Upper lobe of left lung (tissue), 6 donors: ENCODE measurements at regions not wholly inside any gene's neighbourhood (a gene's known extent, or its start where the extent isn't known, plus 50 kb on each side); places are given as distances from the start of the nearest gene placed in this dataset.
"Not testable (repeated sequence)": the region's sequence is repeated elsewhere in the genome, so short reads cannot be mapped to it uniquely, and the experiment has no call there.

ENCODE experiments used
- ATAC-seq, 2 donors: fragments of 200-7000 bp; cut with Tn5 transposase; one replicate each; pipeline ENCODE4 v1.9.1; 2022; ENCODE audit warnings: mild to moderate bottlenecking in 2 of 2, moderate library complexity in 2 of 2; ENCODE audit not compliant: low FRiP score in 2 of 2
- DNase-seq, 2 donors: peaks; one replicate each; pipeline ENCODE4 v3.0.0-alpha.2; 2019 to 2020
- H3K27ac ChIP-seq, 4 donors: fragments of 200-600 bp; sonication (generic); one replicate each; pipeline ENCODE4 v1.5.1; 2016 to 2019
- H3K27me3 ChIP-seq, 4 donors: fragments of 200-600 bp; sonication (generic); one replicate each; pipeline ENCODE4 v1.5.1; 2017 to 2019
- H3K36me3 ChIP-seq, 4 donors: fragments of 200-600 bp; sonication (generic); one replicate each; pipeline ENCODE4 v1.5.1; 2016 to 2019
- H3K4me1 ChIP-seq, 4 donors: fragments of 200-600 bp; sonication (generic); one replicate each; pipeline ENCODE4 v1.5.1; 2018 to 2019
- H3K4me3 ChIP-seq, 4 donors: fragments of 200-600 bp; sonication (generic); one replicate each; pipeline ENCODE4 v1.5.1; 2017 to 2019; ENCODE audit warnings: mild to moderate bottlenecking in 2 of 4, moderate library complexity in 1 of 4
- H3K9me3 ChIP-seq, 4 donors: fragments of 200-600 bp; sonication (generic); one replicate each; pipeline ENCODE4 v1.5.1; 2018 to 2019
- EP300 ChIP-seq, 4 donors: sonication (generic); formaldehyde crosslinking; IDR thresholded peaks; one replicate each; pipeline ENCODE4 v1.5.1; 2017; ENCODE audit warnings: antibody characterized with exemption in 4 of 4, control low read depth in 2 of 4
- POLR2A ChIP-seq, 4 donors: fragments of 450-650 bp; IDR thresholded peaks; one replicate each; pipeline ENCODE4 v1.5.1; 2016 to 2017; ENCODE audit warnings: antibody characterized with exemption in 4 of 4, mild to moderate bottlenecking in 2 of 4
- POLR2AphosphoS5 ChIP-seq, 2 donors: sonication (generic); formaldehyde crosslinking; IDR thresholded peaks; one replicate each; pipeline ENCODE4 v1.5.1; 2017; ENCODE audit warnings: antibody characterized with exemption in 2 of 2
- WGBS, 2 donors: methylation state at CpG; one replicate each; pipeline ENCODE4 v1.1.5; 2017 to 2018; 5-methylcytosine and 5-hydroxymethylcytosine counted together
- TF ChIP-seq, protein P1 (sequence below), 6 experiments: fragments of 450-650 bp in 4 of 6; fragments of 200-600 bp in 2 of 6; sonication (generic) in 2 of 6; IDR thresholded peaks; one replicate each; pipeline ENCODE4 v1.5.1; 2016 to 2019; ENCODE audit warnings: antibody characterized with exemption in 6 of 6
- donor health status: DM: no; HTN: no; CAD: no; lungs with moderate emphysema.
- donor health status: DM: no; HTN: yes; CAD: no; lungs with severe emphysema.

DNA sequence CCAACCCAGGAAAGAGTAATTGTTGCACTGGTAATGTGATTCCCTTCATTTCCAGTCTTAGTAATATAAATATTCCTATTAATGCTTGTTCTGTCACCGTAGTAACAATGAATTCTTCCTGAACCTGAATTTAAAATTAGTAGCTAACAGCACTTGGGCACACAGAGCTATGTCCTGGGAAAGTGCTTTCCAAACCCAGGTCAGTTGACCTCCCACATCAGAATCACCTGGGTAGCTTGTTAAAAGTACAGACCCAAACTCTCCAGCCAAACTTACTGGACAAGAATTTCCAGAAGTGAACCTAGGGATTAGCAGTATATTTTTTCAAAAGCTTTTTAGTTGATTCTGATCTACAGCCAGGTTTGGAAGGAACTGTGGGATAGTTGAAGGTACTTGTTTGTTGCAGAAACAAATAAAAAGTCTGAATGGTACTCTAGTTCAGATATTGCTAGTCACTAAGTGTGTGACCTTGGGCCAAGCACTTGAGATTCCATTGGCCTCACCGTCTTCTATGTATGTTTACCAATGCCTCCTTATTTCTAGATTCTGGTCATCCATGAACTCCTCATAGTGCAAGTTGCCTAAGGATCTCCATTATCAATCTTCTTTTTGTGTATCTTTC is 192.9 kb upstream of the CNKSR2 start:
- peak in 1 of 2 donors; percentile 64 for ATAC-seq
- TF ChIP-seq, protein P1, sequence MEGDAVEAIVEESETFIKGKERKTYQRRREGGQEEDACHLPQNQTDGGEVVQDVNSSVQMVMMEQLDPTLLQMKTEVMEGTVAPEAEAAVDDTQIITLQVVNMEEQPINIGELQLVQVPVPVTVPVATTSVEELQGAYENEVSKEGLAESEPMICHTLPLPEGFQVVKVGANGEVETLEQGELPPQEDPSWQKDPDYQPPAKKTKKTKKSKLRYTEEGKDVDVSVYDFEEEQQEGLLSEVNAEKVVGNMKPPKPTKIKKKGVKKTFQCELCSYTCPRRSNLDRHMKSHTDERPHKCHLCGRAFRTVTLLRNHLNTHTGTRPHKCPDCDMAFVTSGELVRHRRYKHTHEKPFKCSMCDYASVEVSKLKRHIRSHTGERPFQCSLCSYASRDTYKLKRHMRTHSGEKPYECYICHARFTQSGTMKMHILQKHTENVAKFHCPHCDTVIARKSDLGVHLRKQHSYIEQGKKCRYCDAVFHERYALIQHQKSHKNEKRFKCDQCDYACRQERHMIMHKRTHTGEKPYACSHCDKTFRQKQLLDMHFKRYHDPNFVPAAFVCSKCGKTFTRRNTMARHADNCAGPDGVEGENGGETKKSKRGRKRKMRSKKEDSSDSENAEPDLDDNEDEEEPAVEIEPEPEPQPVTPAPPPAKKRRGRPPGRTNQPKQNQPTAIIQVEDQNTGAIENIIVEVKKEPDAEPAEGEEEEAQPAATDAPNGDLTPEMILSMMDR (IDR thresholded peaks at IDR 0.05): no peak
- no peak for TF ChIP-seq EP300 (IDR thresholded peaks at IDR 0.05)
- TF ChIP-seq POLR2AphosphoS5 (IDR thresholded peaks at IDR 0.05): no peak
- no peak for TF ChIP-seq POLR2A (IDR thresholded peaks at IDR 0.05)
- Histone ChIP-seq H3K9me3 (no peaks in the 10 kb centered on the region), H3K4me3 (no peak overlapping the region), H3K27ac (no peak overlapping the region), H3K27me3 (no peaks in the 10 kb centered on the region), H3K36me3 (no peaks in the 10 kb centered on the region), H3K4me1 (no peaks in the 10 kb centered on the region)
- no peak for DNase-seq
- 55 to 60% methylated on average over 2 of the region's 2 CpGs for WGBS, 2 donors

DNA sequence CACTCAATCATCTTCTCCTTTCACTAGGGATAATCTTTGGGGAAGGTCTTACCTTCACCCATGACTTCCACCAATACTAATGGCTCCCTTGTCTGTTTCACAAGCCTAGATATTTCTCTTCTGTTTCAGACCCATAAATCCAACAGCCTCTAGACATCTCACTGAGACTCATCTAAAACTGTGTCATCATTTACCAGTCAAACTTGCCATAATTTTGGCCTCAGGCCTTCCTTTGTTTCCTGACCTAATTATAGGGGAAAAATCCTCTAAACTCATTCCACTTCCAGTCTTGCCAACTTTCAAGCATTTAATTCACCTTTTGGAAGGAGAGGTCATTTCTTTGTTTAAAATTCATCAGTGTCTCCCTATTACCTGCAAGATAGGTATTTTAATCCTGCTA is 181.0 kb upstream of the CNKSR2 start:
- TF ChIP-seq POLR2A (IDR thresholded peaks at IDR 0.05) (no peak), EP300 (IDR thresholded peaks at IDR 0.05) (no peak), POLR2AphosphoS5 (IDR thresholded peaks at IDR 0.05) (no peak)
- TF ChIP-seq, protein P1 (IDR thresholded peaks at IDR 0.05): no peak

DNA sequence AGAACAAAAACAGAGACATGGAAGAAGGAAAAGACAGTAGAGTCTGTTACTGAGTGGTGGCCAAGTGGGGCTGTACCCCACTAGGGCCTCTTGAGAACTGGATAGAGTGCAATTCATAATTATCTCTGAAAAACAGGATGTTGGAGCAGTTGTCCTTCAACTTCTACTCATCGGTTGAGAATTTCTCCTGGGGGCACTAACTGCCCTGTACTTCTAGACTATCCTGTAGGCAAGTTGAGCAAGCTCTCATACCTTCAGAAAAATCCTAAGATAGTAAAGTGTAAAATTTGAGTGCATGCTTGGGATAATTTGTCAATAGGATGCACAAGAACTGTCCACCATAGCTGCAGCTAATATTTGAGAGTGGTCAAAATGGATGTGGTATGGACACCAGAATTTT is 179.7 kb upstream of the CNKSR2 start:
- H3K4me1 ChIP-seq: no peaks in the 10 kb centered on the region
- no peak overlapping the region for H3K27ac ChIP-seq
- no peaks in the 10 kb centered on the region for H3K36me3 ChIP-seq
- DNase-seq (no peak), ATAC-seq (no peak)
- TF ChIP-seq, protein P1 (IDR thresholded peaks at IDR 0.05): no peak
- TF ChIP-seq EP300 (IDR thresholded peaks at IDR 0.05): no peak
- TF ChIP-seq POLR2AphosphoS5 (IDR thresholded peaks at IDR 0.05): no peak
- TF ChIP-seq POLR2A (IDR thresholded peaks at IDR 0.05): no peak
- 86 to 92% methylated on average over 1 of the region's 1 CpG for WGBS, 2 donors
- H3K9me3 ChIP-seq: peaks cover 0 to 1% (median 0%) of the 10 kb centered on the region in 4 donors
- no peak overlapping the region for H3K4me3 ChIP-seq
- no peaks in the 10 kb centered on the region for H3K27me3 ChIP-seq

More for the DNA sequence above, 181.0 kb upstream of the CNKSR2 start:
- no peak overlapping the region for H3K4me3 ChIP-seq
- no peaks in the 10 kb centered on the region for H3K4me1 ChIP-seq
- DNase-seq (no peak), ATAC-seq (no peak)
- no peaks in the 10 kb centered on the region for H3K36me3 ChIP-seq
- no peaks in the 10 kb centered on the region for H3K27me3 ChIP-seq
- H3K9me3 ChIP-seq: peaks cover 0 to 9% (median 0%) of the 10 kb centered on the region in 4 donors
- no peak overlapping the region for H3K27ac ChIP-seq

DNA sequence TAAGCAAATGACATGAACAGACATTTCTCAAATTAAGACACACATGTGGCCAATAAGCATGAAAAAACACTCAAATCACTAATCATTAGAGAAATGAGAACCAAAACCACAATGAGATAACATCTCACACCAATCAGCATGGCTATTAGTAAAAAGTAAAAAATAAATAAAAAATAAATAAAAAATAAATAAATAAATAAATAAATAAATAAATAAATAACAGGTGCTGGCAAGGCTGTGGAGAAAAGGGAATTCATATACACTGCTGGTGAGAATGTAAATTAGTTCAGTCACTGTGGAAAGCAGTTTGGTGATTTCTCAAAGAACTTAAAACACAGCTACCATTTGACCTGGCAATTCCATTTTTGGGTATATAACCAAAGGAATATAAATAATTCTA is 167.1 kb upstream of the CNKSR2 start:
- Histone ChIP-seq H3K4me3 (no peak overlapping the region), H3K27ac (no peak overlapping the region), H3K27me3 (no peaks in the 10 kb centered on the region), H3K4me1 (no peaks in the 10 kb centered on the region), H3K36me3 (no peaks in the 10 kb centered on the region), H3K9me3 (no peaks in the 10 kb centered on the region)
- no peak for DNase-seq
- ATAC-seq: no peak
- TF ChIP-seq POLR2A (IDR thresholded peaks at IDR 0.05) (no peak), EP300 (IDR thresholded peaks at IDR 0.05) (no peak), POLR2AphosphoS5 (IDR thresholded peaks at IDR 0.05) (no peak)
- TF ChIP-seq, protein P1 (IDR thresholded peaks at IDR 0.05): no peak

DNA sequence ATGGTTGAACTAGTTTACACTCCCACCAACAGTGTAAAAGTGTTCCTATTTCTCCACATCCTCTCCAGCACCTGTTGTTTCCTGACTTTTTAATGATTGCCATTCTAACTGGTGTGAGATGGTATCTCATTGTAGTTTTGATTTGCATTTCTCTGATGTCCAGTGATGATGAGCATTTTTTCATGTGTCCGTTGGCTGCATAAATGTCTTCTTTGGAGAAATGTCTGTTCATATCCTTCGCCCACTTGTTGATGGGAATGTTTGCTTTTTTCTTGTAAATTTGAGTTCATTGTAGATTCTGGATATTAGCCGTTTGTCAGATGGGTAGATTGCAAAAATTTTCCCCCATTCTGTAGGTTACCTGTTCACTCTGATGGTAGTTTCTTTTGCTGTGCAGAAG is 155.0 kb upstream of the CNKSR2 start:
- not testable (repeated sequence) for H3K27ac ChIP-seq, ATAC-seq, H3K36me3 ChIP-seq, H3K27me3 ChIP-seq, H3K9me3 ChIP-seq, H3K4me1 ChIP-seq, H3K4me3 ChIP-seq, DNase-seq
- 75 to 92% methylated on average over 3 of the region's 3 CpGs for WGBS, 2 donors
